CD4-positive, alpha-beta T cell treated with Interleukin-15 for 4 hours (primary cell): ENCODE measurements at regions not wholly inside any gene's neighbourhood (a gene's known extent, or its start where the extent isn't known, plus 50 kb on each side); places are given as distances from the start of the nearest gene placed in this dataset.

ENCODE experiments used
- DNase-seq: peaks from one replicate; pipeline ENCODE4 v3.0.0-alpha.2; 2020; ENCODE audit warnings: low spot score

DNA sequence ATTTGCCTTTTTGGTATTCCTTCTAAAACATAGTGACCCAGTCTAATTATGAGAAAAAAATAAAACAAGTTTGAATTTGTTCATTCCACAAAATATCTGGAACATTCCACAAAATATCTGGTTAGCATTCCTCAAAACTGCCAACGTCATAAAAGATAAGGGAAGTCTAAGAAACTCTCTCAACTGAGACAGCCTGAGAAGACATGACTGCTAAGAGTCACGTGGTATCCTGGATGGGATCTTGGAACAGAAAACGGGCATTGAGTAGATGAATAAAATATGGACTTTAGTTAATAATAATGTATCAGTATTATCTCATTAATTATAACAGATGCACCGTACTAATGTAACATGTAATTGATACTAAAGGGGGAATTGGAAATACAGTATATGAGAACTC lies 280.9 kb downstream of the ARAP2 start:
- no peak for DNase-seq

- DNase-seq: no peak
Observed at GRCh38 chr4:35963974-35964515, 280.3 kb downstream of the ARAP2 start.

- DNase-seq: no peak
Observed at GRCh38 chr4:35965300-35965699, 279.0 kb downstream of the ARAP2 start.

- DNase-seq: no peak
Observed at GRCh38 chr4:35966566-35966965, 277.7 kb downstream of the ARAP2 start.

- DNase-seq: no peak
Observed at GRCh38 chr4:35970366-35970960, 273.9 kb downstream of the ARAP2 start.

GRCh38 chr4:35972814-35973213 lies 271.5 kb downstream of the ARAP2 start:
- DNase-seq: no peak

DNA sequence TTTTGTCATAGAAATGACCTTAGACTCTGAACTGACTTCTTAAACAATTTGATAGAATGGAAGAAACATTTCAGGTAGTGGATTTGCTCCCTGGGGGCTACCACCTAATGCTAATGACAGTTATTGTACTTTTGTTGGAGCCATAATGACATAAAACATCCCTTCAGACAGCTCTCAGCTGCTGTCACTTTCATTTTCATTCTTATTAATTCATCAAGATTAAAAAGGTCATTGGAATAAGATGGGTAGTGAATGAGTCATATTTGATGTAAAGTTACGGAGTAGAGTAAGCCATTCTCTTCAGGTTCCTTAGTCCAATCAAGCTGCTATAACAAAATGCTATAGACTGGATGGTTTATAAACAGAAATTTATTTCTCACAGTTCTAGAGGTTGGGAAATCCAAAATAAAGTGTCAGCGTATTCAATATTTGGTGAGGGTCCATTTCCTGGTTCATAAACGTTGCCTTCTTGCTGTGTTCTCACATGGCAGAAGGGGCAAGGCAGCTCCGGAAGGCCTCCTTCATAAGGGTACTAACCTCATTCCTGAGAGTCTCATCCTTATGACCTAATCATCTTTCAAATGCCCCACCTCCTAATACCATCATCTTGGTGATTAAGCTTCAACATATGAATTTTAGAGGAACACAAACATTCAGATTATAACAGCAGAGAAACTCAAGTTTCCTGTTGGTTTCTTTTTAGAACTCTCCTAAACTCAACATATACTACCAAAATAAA lies 268.5 kb downstream of the ARAP2 start:
- no peak for DNase-seq

DNA sequence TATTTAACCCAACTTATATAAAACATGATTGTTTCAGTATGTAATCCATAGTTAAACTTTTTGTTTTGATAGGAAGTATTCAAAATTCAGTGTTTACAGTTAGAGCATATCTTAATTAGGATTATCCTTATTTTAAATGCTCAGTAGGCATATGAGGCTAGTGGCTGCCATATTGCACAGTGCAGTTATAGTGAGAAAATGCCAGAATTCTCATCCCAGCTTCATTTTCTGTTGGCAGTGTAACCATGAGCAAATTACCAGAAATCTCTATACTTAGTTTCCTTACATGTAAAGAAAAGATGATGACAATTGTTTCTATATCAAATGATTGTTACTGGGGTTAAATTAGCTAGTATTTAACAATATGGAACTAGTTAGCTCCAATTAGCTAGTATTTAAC lies 265.8 kb downstream of the ARAP2 start:
- DNase-seq: no peak

DNA sequence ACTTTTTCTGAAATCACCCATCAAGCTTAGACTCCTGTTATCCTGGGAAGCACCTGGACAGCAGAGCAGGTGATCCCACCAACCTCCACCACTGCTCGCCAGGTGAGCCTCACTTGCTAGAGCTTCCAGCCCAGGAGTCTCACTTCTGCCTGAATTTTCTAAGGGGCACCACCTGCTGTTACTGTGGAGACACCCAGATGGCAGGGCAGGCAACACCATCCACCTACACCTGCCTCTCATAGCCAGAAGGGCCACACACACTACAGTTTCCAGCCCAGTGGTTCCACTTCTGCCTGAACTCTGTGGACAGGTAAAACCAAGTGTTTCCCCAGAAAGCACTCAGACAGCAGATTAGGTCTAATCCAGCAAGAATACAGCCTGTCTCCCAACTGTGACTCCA lies 262.0 kb downstream of the ARAP2 start:
- no peak for DNase-seq

GRCh38 chr4:35986537-35986936 lies 257.8 kb downstream of the ARAP2 start:
- DNase-seq: no peak

GRCh38 chr4:35993606-35994005 lies 250.7 kb downstream of the ARAP2 start:
- DNase-seq: no peak

DNA sequence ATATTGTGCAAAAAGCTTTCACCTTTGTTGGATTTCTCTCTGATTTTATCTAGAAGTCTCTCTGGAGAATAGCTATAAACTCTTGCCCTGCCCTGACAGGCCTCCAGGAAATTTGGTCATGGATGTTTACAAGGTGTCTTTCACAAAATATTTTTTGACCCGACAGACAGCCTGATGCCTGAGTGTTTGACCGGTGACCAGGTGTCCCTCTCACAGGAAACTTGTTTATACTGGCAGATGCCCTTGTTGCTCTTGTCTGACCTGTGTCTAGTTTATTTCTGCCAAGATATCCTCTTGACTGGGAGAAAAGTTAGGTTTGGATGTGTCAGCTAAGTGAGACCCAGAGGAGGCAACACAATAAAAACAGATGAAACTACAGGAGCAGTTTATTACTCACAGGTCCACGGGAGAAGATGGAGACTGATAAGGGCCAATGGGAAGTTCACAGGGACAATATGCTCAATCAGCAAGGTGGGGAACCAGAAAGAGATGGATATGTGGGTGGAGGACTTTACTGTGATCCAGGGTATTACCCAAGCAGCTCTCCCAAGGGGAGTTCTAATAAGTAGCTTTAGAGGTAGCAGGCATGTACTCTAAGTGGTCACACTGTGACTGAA lies 243.3 kb downstream of the ARAP2 start:
- DNase-seq: no peak

DNA sequence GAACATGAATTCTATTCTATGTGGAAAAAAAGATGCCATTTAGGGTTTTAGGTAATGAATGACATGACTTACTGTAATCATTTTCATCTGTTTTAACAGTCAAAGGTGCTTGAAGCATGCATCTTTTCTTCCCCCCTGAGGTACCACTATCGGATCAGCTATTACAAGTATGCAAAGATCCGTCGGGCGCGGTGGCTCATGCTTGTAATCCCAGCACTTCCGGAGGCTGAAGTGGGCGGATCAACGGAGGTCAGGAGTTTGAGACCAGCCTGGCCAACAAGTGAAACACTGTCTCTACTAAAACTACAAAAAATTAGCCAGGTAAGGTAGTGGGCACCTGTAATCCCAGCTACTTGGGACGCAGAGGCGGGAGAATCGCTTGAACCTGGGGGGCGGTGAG lies 241.3 kb downstream of the ARAP2 start:
- no peak for DNase-seq

- DNase-seq: no peak
Observed at GRCh38 chr4:36004204-36004851, 240.0 kb downstream of the ARAP2 start.

- no peak for DNase-seq
Observed at GRCh38 chr4:36006226-36006625, 238.1 kb downstream of the ARAP2 start.

GRCh38 chr4:36010397-36010929 lies 233.9 kb downstream of the ARAP2 start:
- DNase-seq: no peak

GRCh38 chr4:36011381-36011780 lies 232.9 kb downstream of the ARAP2 start:
- DNase-seq: no peak

- DNase-seq: no peak
Observed at GRCh38 chr4:36012503-36012902, 231.8 kb downstream of the ARAP2 start.

DNA sequence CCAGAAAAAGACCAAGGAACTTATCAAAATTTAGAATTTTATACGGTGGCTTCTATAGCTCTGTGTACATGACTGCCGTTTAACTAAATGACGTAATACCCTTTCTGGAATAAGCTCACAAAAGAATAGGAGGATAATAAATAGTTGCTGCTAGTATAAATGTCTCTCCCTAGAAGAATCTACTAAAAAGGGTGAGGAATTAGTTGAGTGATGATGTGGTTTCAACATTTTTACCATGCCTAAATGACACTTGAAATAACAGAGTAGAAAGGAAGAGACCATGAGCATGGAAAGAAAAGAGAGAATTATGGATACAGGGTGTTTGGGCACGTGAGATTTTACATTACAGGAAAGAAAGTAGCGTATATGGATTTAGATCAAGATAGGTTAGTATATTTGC lies 231.1 kb downstream of the ARAP2 start:
- no peak for DNase-seq
